ENCODE measurements at regions not wholly inside any gene's neighbourhood (a gene's known extent, or its start where the extent isn't known, plus 50 kb on each side); places are given as distances from the start of the nearest gene placed in this dataset.

DNA sequence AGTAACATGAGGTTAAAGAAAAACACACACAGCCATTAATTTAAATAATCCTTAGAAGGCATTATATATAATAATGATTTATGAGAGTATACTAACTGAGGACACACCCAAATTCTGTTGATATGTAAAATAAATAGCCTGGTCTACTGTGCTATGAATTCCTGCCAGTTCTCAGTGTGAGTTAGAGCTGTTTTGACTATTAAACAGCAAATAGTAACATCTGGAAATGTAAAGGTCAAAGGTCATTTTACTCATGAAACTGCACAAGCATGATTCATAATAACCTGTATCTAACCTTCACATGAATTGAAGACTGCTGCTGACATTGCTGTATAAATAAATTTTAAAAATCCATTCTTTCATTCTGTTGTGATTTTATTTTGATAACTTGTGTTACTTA is 966.7 kb downstream of the SLC6A15 start:
- H3K27ac ChIP-seq, result no peak overlapping the region
- no peaks in the 10 kb centered on the region for H3K4me1 ChIP-seq
- no peak for DNase-seq
- TF ChIP-seq POLR2AphosphoS5 (IDR thresholded peaks at IDR 0.05), result no peak
- no peak for TF ChIP-seq POLR2A (IDR thresholded peaks at IDR 0.05)
- TF ChIP-seq, protein P1, sequence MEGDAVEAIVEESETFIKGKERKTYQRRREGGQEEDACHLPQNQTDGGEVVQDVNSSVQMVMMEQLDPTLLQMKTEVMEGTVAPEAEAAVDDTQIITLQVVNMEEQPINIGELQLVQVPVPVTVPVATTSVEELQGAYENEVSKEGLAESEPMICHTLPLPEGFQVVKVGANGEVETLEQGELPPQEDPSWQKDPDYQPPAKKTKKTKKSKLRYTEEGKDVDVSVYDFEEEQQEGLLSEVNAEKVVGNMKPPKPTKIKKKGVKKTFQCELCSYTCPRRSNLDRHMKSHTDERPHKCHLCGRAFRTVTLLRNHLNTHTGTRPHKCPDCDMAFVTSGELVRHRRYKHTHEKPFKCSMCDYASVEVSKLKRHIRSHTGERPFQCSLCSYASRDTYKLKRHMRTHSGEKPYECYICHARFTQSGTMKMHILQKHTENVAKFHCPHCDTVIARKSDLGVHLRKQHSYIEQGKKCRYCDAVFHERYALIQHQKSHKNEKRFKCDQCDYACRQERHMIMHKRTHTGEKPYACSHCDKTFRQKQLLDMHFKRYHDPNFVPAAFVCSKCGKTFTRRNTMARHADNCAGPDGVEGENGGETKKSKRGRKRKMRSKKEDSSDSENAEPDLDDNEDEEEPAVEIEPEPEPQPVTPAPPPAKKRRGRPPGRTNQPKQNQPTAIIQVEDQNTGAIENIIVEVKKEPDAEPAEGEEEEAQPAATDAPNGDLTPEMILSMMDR (IDR thresholded peaks at IDR 0.05 in 8 of 11, conservative IDR thresholded peaks at IDR 0.05 in 3 of 11), result no peak
- no peak overlapping the region for H3K4me3 ChIP-seq
- H3K27me3 ChIP-seq (replicated peaks in 1 of 7), result no peaks in the 10 kb centered on the region
- peaks cover 0 to 8% (median 3%) of the 10 kb centered on the region in 8 donors for H3K9me3 ChIP-seq
- intact Hi-C loops (cut with DNase I; ENCODE audit: low total_unique reads), result no loop called here
- H3K36me3 ChIP-seq, result no peaks in the 10 kb centered on the region

DNA sequence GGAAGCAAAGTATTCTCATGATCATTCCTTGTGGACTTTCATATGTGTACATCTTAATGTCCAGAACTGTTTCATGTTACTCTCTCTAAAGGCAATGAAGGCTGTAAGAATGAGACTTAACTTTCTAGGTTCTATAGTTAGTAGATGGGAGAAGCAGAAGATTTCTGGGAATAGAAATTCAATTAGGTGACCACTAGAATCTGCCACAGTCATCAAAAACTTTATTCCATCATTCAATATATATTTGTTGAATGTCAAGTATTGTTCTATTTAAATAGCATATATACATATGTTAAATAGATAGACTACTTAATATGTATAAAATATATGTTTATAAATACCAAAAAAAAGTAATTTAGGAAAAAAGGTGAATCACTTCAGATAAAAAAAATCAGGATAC is 972.9 kb downstream of the SLC6A15 start:
- Histone ChIP-seq H3K36me3 (no peaks in the 10 kb centered on the region), H3K9me3 (no peaks in the 10 kb centered on the region), H3K27me3 (replicated peaks in 1 of 7) (no peaks in the 10 kb centered on the region), H3K4me3 (no peak overlapping the region), H3K4me1 (no peaks in the 10 kb centered on the region), H3K27ac (no peak overlapping the region)
- TF ChIP-seq, protein P1 (IDR thresholded peaks at IDR 0.05 in 8 of 11, conservative IDR thresholded peaks at IDR 0.05 in 3 of 11), result no peak
- no peak for TF ChIP-seq POLR2AphosphoS5 (IDR thresholded peaks at IDR 0.05)
- no peak for TF ChIP-seq POLR2A (IDR thresholded peaks at IDR 0.05)
- no peak for DNase-seq
- intact Hi-C loops (cut with DNase I; ENCODE audit: low total_unique reads), result no loop called here

DNA sequence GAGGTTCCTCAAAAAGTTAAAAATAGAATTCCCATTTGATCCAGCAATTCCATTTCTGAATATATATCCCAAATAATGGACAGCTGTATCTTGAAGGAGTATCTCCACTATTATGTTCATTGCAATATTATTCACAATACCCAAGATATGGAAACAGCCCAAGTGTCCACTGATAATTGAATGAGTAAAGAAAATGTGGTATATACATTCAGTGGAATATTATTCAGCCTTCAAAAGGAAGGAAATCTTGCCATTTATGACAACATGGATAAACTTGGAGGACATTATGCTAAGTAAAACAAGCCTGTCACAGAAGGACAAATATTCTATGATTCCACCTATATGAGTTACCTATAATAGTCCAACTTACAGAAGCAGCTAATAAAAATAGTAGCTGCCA is 979.0 kb downstream of the SLC6A15 start:
- H3K9me3 ChIP-seq, result peaks cover 0 to 10% (median 3%) of the 10 kb centered on the region in 8 donors
- TF ChIP-seq POLR2A (IDR thresholded peaks at IDR 0.05) (no peak), POLR2AphosphoS5 (IDR thresholded peaks at IDR 0.05) (no peak)
- TF ChIP-seq, protein P1 (IDR thresholded peaks at IDR 0.05 in 8 of 11, conservative IDR thresholded peaks at IDR 0.05 in 3 of 11), result no peak
- H3K36me3 ChIP-seq, result no peaks in the 10 kb centered on the region
- DNase-seq, result no peak
- H3K27me3 ChIP-seq (replicated peaks in 1 of 7), result no peaks in the 10 kb centered on the region
- intact Hi-C loops (cut with DNase I; ENCODE audit: low total_unique reads), result no loop called here
- H3K27ac ChIP-seq, result no peak overlapping the region
- H3K4me1 ChIP-seq, result no peaks in the 10 kb centered on the region
- H3K4me3 ChIP-seq, result no peak overlapping the region

DNA sequence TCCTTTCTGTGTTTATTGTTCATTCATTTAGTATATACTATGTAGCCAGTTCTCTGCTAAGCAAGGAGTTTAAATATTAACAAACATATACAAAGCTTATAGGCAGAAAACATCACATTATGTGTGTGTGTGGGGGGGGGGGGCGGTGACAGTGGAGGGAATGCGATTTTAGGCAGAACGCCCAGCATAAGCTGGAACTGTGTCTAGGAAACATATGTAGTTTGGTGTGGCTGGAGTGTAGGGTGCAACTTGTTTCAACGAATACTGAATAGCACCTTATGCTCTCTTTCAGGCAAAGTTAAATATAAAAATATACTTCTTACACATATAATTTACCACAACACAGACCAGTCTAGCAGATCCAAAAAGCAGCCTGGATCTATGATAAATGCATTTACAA is 980.6 kb downstream of the SLC6A15 start:
- Histone ChIP-seq H3K36me3 (no peaks in the 10 kb centered on the region), H3K27ac (no peak overlapping the region), H3K4me1 (no peaks in the 10 kb centered on the region), H3K4me3 (no peak overlapping the region), H3K9me3 (peaks cover 0 to 10% (median 3%) of the 10 kb centered on the region in 8 donors), H3K27me3 (replicated peaks in 1 of 7) (no peaks in the 10 kb centered on the region)
- no peak for TF ChIP-seq POLR2AphosphoS5 (IDR thresholded peaks at IDR 0.05)
- no peak for TF ChIP-seq POLR2A (IDR thresholded peaks at IDR 0.05)
- TF ChIP-seq, protein P1 (IDR thresholded peaks at IDR 0.05 in 8 of 11, conservative IDR thresholded peaks at IDR 0.05 in 3 of 11), result no peak
- 73 to 92% (median 88%) methylated on average over 4 of the region's 4 CpGs for WGBS, 5 donors
- DNase-seq, result no peak
- intact Hi-C loops (cut with DNase I; ENCODE audit: low total_unique reads), result no loop called here

All from spleen (tissue), 11 donors.